Smooth muscle cell of the brain vasculature (primary cell): ENCODE measurements at regions not wholly inside any gene's neighbourhood (a gene's known extent, or its start where the extent isn't known, plus 50 kb on each side); places are given as distances from the start of the nearest gene placed in this dataset.

Experiments
- DNase-seq: peaks from one replicate; pipeline ENCODE4 v3.0.0-alpha.2; 2012; ENCODE audit warnings: low read depth, low spot score

- DNase-seq = no peak
Observed at GRCh38 chr2:42959234-42960001, 167.0 kb upstream of the HAAO start.

DNA sequence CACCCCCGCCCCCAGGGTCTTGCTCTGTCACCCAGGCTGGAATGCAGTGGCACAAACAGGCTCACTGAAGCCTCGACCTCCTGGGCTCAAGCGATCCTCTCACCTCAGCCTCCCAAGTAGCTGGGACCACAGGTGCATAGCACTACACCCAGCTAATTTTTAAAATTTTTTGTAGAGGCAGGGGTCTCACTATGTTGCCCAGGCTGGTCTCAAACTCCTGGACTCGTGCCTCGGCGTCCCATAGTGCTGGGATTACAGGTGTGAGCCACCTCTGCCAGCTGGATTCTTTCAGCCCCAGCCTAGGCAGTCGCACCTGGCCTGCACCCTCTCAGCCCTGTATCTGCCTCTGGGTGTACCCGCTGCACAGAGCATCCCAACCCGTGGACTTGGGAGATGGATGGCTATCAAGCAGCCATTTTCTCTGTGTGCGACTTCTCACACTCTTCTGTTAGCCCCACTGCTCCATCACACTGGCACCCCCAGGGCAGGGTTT is 166.4 kb upstream of the HAAO start:
- DNase-seq = no peak

DNA sequence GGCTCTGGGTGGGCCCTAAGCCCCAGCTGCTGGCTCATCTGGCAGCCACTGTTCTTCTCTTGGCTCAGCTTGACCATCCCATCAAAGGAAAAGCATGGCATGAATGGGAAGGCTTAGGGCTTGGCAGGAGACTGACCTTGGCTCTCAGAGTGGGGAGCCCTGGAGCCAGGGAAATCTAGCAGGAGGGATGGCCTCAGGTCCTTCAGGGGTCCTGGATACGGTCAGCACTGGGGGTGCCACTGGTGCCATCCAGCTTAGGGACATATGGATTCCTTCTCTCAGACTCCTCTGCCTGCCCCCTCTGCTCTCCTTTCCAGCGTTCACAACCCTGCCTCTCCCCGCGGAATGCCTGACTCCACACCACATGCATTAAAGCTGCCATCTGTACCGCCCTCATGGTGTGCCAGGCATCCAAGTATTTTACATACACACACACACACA is 165.5 kb upstream of the HAAO start:
- DNase-seq = no peak

DNA sequence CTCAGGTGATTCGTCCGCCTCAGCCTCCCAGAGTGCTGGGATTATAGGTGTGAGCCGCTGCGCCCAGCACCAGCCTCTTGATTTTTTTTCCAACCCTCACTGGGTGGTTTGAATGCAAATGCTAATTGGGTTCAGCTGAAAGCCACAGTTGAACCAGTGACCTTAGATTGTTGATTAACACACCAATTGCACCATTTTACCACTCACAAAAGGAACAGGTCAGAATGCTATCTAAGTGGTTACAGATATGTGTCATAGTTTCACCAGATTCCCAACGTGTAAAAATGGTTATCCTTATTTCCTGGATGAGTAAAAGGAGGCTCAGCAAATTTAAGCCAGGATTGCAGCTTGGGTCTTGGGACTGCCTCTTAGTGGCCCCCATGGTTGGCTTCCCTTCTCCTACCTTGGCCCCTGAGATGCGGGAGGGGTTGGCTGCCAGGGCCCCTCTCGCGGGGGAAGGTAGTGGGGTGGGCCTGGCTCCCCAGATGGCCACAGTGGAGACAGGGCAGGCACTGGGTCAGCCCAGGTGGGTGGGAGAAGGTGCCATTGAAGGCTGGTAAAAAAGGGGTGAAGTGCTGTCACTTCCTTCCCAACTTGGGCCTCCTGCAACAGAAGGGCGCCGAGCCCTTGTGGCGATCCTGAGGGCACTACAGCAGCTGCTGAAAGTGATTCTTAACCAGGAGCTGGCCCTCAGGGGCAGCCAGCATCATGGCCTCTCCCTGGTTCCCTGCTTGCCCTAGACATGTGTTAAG is 164.9 kb upstream of the HAAO start:
- no peak for DNase-seq

GRCh38 chr2:42954227-42954962 is 162.0 kb upstream of the HAAO start:
- DNase-seq = no peak

- DNase-seq = no peak
Observed at GRCh38 chr2:42953216-42953615, 160.8 kb upstream of the HAAO start.

GRCh38 chr2:42951263-42951938 is 159.0 kb upstream of the HAAO start:
- no peak for DNase-seq

DNA sequence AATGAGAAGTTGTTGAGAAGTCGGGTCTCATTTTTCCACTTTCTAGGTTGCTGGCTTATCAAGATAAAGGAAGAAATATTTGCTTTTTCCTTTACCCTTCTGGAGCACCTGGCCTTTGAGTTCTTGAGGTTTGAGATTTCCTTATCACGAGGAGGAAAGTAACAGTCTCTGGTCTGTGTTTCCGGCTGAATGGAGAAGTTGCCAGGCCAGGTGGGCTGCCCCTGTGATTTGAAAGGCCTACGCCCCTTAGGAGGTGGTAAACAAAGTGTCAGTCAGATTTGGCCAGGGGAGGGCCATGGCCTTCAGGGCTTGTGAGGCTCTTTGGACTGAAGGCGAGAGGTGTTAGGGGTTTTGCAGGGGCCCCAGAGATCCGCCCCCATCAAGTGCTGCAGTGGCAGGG is 156.7 kb upstream of the HAAO start:
- no peak for DNase-seq

- no peak for DNase-seq
Observed at GRCh38 chr2:42947809-42948600, 155.6 kb upstream of the HAAO start.

GRCh38 chr2:42944779-42945415 is 152.5 kb upstream of the HAAO start:
- DNase-seq = no peak

DNA sequence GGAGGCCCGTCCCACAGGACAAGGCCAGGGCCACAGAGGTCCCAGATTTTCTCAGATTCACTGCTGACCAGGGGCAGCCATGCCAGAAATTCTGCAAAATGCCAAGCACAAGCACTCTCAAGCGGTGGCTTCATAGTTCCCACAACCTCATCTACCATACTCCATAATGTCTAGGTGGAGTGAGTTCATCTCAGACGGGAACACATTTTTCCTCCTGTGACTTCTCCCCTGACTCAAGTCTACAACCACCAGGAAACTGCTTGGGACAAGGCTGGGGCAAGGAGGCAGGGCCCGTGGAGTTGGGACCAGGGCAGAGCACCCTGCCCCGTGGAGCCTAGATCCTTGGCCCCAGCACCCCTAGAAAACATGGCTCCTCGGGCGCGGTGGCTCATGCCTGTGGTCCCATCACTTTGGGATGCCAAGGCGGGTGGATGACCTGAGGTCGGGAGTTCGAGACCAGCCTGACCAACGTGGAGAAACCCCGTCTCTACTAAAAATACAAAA is 150.7 kb upstream of the HAAO start:
- no peak for DNase-seq

DNA sequence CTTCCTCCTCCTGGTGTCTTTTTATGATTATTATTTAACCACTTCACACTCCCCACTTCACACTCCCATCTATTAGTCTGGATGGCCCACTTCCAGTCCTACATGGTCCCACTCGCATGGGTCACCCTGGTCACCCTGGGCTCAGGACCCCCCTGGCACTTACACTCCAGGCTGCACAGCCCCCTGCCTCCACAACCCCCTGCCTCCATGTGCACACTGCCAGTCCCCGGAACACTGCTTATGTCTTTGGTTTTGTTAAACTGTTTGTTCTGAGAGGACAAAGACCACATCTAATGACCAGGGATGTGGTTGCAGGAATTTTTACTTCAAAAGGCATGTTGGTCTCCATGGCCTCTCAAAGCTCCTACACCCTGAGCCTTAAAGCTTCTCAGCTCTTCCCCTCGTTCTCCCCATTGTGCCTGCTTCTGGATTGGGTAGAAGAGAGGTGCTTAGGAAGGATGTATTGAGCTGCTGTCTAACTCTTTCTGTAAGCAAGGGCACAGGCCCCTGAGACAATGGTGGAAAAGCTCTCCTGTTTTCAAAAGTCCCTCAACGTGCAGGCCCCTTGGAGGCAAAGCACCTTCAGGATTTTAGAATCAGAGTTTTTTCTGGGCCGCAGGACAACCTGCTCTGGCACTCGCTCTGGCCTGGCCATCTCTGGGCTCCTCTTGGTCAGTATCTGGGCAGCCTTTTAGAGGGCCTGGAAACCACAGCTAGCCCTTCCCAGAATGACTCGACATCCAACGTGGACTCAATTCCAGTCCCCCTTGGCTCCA is 150.0 kb upstream of the HAAO start:
- no peak for DNase-seq

- DNase-seq = no peak
Observed at GRCh38 chr2:42941633-42942176, 149.3 kb upstream of the HAAO start.

DNA sequence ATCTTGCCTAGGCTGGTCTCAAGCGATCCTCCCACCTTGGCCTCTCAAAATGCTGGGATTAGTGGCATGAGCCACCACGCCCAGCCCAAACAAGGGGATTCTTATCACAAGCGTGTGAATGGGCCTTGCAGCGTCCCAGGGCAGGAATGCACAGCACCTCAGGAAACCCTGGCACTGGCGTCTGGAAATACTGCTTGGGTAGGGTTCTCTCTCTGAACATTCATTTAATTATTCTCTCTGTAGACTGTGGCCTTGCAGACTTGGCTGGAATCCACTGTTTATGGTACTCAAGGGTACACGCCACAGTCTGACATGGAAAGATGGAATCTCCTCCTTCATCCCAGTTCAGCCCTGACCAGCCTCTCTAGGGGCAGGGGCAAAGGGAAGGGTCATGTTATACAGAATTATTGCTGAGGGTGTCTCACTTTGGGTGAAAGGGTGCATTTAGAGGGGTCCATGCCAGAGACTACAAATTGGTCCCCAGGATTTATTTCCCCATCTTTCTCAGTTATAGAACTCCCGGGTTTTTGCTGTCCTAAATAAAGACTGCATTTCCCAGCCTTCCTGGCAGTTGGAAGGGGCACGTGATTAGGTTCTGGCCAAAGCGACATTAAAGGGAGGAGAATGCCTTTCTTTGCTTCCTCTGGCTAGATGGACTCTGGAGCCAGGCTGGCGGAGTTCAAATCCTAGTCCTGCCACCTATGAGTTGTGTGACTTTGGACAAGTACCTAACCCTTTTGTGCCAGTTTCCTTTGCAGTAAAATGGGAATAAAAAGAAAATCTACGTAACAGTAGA is 147.2 kb upstream of the HAAO start:
- no peak for DNase-seq

DNA sequence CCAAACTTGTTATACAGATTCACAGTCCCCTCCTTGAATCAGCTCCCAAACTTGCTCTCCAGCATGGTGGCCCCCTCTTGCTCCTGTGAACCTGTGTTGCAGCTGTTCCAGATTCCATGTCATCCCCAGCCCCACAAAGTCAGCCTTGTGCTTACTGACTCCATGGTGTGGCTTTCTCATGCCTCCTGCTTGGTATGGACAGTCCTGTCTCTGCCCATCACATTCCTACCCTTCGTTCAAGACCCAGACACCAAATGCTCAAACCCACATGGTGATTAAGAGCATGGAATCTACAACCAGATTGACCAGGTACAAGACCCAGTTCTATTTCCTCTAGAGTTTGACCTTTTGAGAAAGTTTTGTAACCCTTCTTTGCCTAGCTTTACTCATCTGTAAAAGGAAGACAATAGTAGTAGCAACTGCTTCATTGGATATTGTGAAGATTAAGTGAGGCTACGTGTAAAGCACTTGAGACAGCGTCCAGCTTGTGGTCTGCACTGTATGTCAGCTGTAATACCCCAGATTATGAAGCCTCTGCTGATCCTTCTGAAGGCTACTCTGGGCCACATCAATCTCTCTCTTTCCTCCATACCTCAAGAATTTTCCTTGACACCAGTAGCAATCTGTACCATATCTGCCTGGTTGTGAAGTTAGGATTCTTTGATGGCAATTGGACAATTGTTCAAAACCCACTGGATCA is 146.4 kb upstream of the HAAO start:
- no peak for DNase-seq

DNA sequence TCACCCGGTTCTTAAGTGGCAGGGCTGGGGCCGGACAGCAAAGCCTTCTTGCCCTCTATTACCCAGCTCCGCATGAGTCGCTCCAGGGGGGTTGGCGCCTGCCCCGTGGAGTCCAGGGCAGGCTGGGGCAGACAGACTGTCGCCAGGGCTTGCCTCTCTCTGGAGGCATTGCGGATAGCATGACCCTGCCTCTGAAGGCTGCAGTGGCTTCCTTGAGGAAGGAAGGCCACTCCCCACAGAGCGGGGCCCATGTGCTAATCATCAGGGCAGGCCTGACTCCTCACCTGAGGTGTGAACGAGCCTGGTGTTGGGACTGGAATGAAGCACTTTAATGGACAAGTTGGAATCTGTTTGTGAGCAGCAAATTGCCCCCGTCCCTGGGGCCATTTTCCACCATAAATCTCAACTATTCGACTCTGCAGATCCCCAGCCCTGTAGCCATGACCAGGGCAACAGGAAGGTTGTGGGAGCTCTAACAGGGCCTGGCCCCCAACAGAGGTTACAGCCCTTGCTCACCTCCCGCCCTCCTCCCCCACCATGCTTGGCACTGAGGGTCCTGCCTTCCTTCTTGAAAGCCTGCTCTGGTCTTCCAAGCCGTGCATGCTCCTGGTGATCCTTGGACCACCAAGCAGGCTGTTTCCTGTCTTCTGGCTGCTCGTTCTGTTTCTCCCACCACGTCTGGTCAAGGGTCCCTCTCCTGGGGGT is 144.9 kb upstream of the HAAO start:
- no peak for DNase-seq
